ENCODE measurements at regions not wholly inside any gene's neighbourhood (a gene's known extent, or its start where the extent isn't known, plus 50 kb on each side); places are given as distances from the start of the nearest gene placed in this dataset.
"Not testable (repeated sequence)": the region's sequence is repeated elsewhere in the genome, so short reads cannot be mapped to it uniquely, and the experiment has no call there.

DNA sequence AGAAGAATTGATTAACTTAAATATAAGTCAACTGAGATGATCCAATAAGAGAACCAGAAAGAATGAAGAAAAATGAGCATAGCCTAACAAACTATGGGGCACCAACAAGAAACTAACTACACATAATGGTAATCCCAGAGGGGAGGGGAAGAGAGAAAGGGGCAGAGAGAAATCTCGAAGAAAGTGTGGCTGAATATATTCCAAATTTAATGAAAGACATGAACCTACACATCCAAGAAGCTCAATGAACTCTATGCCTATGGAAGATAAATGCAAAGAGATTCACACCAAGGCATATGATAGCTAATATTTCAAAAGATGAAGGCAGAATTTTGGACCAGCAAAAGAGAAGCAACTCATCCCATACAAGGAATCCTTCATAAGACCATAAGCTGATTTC, 649.2 kb downstream of the ZEB2 start:
- no peak for DNase-seq (ENCODE audit: low read depth)

GRCh38 chr2:143856978-143857377, 662.9 kb downstream of the ZEB2 start:
- DNase-seq (ENCODE audit: low read depth), result no peak

DNA sequence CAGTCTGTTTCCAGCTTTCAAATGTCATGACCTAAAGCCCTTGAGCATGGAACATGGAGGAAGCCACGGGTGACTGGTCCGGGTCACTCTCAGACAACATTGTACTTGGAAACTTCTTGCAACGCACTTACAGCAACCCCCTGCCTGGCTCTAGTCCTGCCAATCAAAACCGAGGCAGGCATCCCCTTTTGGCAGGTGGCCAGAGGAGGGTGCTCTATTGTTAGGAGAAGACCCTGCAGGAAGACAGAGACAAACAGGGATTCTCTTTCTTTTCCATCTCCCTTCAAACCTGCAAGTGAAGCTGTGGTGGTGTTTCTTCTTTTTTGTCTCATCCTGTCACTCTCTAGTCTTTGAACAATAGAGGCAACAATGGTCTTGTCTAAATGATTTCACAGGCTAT, 667.2 kb downstream of the ZEB2 start:
- DNase-seq (ENCODE audit: low read depth), result no peak

DNA sequence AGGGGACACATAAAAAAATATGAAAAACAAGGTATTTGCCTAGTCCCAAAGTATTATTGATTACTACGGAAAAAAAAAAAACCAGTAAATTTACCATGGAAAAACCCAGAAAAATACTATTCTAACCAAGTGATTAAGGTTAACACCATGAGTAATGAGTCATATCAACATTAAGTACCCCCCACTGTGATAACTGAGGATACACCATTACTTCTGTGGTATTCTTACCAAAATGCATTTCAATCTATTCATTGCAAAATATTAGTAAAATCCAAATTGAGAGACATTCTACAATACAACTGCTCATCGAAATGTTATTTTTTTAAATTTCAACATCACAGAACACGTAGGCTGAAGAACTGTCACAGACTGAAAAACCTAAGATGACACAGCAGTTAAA, 669.8 kb downstream of the ZEB2 start:
- DNase-seq (ENCODE audit: low read depth), result no peak

DNA sequence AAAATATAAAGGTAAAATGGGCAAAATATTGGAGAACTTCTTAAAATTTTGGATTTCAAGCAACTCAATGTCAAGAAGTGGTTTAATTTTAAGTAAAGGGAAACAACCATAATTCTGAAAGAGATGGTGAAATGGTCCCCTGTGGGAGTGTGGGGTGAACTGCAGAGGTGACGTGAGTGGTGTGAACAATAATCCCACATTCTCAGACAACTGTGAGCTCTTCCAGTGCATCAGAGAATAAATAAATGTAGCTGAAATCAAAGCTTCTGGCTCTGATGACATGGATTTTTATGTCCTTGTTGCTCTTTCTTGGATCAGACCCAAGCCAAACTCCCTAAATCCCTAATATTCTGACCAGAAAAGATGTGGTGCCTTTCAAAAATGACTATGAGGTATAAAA, 672.7 kb downstream of the ZEB2 start:
- no peak for DNase-seq (ENCODE audit: low read depth)

DNA sequence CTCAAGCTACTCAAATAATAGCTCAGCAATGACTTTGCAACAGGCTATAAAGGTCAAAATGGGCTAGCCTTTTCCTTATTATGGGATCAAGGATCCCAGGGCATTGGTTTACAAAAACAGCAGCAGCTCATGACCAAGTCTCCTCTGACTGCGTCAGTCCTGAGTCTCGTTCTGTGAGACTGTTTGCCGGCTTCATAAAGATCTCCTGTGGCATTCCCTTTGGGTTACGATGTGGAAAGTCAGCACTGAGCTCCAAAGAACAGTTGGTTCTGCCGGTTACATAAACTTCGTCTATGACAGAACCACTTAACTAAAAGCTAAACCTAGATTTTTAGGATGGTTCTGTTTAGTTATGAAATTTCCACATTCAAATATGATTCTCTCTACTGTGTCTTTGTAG, 674.9 kb downstream of the ZEB2 start:
- DNase-seq (ENCODE audit: low read depth), result no peak

DNA sequence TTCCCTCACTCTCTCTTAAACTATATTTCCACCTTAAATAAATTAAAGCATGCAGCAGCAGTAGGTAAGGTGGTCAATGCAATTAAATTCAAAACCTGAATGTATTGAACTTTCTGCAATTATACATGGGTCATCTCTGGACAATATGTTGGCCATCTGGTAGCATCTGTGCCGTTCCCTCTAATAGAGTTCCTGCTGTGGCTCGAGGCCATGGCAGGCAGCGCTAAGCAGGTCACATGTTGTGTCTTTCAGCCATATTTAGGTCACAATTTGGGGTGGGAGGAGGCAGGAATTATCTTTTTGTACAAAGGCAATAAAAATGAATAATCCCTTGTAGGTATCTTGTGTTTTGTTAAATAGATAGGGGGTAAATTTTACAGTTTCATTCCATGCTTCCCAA, 676.2 kb downstream of the ZEB2 start:
- DNase-seq (ENCODE audit: low read depth), result no peak

DNA sequence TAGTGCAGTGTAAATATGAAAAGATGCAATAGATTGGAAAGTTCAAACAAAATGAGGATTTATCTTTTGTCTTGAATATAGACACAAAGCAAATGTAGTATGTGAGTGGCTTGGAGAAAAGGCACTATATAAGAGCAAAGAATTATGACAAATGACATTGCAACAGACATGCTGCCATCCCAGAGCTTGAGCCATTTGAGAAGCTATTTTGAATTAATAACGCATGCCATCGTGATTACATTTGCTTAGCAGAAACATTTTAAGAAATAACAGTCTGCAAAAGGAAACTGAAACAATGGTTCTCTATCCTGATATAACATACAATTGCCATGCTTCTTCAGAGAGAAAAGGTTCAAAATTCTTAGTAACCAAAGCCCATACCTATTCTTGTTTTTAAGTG, 677.1 kb downstream of the ZEB2 start:
- no peak for DNase-seq (ENCODE audit: low read depth)

DNA sequence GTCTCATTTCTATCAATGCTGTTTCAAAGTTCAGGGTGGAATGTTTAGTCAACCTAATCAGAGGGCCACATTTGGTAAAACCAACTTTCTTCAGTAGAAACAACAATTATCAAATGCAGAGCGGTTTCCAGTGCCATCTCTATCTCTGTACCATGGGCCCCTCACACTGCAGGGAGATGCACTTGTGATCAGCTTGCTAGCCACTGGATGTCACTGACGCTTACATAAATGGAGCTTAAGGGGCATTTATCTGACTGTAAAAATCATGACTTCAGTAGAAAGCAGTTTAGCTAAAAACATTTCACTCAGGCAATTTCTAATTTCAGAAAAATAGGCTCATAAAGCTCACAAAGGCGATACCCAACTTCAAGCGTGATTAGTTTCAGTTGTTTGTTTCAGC, 678.0 kb downstream of the ZEB2 start:
- DNase-seq (ENCODE audit: low read depth), result no peak

DNA sequence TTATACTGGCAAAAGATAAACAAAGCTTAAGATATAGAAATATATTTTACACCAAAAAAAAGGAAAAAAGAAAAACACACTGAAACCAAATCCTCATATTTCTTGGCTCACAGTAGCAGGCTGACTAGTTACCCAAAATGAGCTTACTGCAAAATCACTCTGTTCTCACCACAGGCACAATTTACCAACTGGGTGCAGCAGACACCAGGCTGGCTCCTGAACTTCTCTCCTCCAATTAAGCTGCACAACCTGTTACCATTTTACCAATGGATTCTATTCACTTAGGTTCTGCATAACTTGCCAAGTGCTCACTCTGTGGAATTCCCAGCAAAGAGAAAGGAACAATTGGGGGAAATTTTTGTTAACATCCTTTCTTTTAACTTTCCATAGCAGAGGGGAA, 679.3 kb downstream of the ZEB2 start:
- no peak for DNase-seq (ENCODE audit: low read depth)

DNA sequence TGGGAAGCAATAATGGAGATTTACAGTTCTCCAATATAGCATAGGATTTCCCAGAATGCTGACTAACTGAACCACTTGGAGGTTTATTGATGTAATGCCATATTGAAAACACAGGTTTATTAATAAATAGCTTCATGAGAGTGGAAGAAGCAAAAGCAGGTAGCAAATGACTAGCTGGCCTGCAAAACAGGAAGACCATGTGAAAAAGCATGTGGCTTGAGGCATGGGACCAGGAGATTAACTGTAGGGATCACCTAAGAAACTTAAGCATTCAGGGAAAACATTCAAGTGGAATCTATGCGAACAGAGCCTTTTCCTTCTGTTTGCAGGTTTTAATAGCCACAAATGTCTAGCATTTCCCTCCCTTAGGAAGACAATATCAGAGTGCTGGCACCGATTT, 679.7 kb downstream of the ZEB2 start:
- DNase-seq (ENCODE audit: low read depth), result no peak

- DNase-seq (ENCODE audit: low read depth), result no peak
Measured at GRCh38 chr2:143839456-143839855, 680.5 kb downstream of the ZEB2 start.

- DNase-seq (ENCODE audit: low read depth), result not testable (repeated sequence)
Measured at GRCh38 chr2:143837055-143837454, 682.9 kb downstream of the ZEB2 start.

- DNase-seq (ENCODE audit: low read depth), result no peak
Measured at GRCh38 chr2:143835481-143835880, 684.4 kb downstream of the ZEB2 start.

- no peak for DNase-seq (ENCODE audit: low read depth)
Measured at GRCh38 chr2:143833015-143833660, 686.8 kb downstream of the ZEB2 start.

- no peak for DNase-seq (ENCODE audit: low read depth)
Measured at GRCh38 chr2:143830476-143830875, 689.4 kb downstream of the ZEB2 start.

DNA sequence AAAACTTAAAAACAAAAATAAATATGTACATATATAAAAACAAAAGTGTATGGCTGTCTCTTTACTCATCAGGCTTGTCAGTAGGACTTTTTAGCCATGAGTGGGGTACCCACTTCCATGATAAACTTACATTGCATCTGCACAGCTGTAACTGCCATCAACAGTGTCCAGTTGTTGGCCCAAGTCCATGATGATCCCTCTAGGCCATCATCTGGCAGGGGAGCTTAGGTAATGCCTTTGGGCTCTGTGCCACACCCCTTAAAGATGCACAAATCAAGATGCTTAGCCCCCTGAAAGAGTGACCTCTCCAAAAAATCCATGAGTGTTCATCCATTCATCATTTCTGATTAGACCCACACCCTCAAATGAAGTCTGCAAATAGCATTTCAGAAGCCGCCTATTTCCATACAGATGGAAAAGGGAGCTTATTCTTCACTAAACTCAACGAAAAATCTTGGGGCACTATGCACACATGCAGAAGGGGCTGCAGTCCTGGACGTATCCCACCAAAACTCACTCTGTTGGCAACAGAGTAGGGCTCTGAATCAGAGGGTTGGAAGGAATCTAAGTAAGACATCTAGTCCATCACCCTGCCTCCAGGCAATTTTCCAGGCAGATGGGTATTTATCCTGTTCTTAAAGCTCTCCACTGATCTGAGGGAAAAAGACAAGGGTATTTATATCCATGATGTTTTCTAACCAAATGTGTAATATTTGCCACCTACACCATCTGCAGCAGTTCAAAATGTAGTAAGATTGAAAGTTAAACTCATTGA, 691.0 kb downstream of the ZEB2 start:
- no peak for DNase-seq (ENCODE audit: low read depth)

- DNase-seq (ENCODE audit: low read depth), result no peak
Measured at GRCh38 chr2:143824791-143825190, 695.1 kb downstream of the ZEB2 start.

- DNase-seq (ENCODE audit: low read depth), result no peak
Measured at GRCh38 chr2:143823876-143824275, 694.7 kb downstream of the ARHGAP15 start.

GRCh38 chr2:143823296-143823695, 694.1 kb downstream of the ARHGAP15 start:
- no peak for DNase-seq (ENCODE audit: low read depth)

DNA sequence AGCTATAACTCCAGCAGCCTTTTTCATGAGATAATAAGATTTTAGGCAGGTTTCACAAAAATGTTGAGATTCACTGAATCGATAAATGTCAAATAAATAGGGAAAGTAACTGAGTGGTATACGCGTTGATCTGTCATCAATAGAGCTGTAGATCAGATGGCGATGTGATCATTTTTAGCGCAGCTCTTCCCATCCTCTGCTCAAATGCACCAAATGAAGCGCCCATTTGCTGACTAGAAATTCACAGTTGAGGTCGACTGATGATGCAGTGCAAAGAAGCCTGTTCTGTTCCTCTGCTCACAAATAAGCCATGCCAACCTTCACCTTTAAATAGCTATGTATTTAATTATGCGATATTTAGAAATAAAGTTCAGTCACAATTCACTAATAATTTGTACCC, 693.5 kb downstream of the ARHGAP15 start:
- DNase-seq (ENCODE audit: low read depth), result no peak

DNA sequence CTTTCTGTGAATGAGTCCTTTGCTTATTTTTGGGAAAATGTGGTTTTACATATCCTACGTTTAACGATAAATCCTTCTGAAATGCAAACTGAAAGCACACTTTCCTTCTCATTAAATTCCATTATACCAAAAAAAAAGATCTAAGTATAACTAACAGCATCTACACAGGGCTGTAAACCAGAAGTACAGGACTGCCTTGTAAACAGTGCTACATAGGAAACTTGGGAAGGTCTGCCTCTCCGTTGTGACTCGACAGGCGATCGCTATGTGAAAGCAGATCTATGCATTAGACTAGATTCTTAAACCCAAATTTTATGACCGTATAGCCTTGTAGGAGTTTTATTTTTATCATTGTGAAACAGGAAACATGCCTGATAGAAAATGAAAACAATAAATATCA, 690.5 kb downstream of the ARHGAP15 start:
- DNase-seq (ENCODE audit: low read depth), result no peak

DNA sequence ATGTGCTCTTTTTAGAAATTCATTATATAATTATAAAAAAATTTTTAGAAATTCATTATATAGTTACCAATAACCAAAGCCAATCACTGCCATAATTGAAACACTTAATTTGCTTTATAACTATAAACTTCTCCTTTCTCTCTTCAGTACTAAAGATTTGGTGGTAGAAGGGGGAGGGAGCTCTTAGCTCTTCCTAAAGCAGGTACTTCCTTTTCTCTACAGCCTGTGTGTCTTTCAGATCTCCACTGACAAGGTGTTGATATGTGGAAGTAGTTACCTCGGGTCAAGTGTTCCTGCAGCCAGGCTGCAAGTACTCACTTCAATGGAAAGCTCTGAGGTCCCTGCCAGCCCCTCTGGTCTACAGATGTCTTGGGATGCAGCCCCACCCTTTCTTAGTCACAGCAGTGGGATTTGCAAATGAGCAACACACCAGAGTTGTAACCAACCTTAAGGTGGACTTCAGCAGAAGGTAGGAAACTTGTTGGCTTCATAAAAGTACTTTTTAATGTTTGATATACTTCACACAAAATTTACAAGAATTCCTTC, 690.0 kb downstream of the ARHGAP15 start:
- no peak for DNase-seq (ENCODE audit: low read depth)

All from T follicular helper cell (primary cell).